NT2/D1 (cell line): ENCODE measurements at regions not wholly inside any gene's neighbourhood (a gene's known extent, or its start where the extent isn't known, plus 50 kb on each side); places are given as distances from the start of the nearest gene placed in this dataset.
"Not testable (repeated sequence)": the region's sequence is repeated elsewhere in the genome, so short reads cannot be mapped to it uniquely, and the experiment has no call there.

Experiments
- DNase-seq: peaks from one replicate; pipeline ENCODE4 v3.0.0-alpha.2; 2011; ENCODE audit warnings: low read depth, low spot score
- H3K27me3 ChIP-seq: 2 replicates; pipeline ENCODE4 v1.6.0; 2011; ENCODE audit warnings: mild to moderate bottlenecking; ENCODE audit not compliant: insufficient read length, insufficient read depth
- H3K36me3 ChIP-seq: 2 replicates; pipeline ENCODE4 v1.6.1; 2011; ENCODE audit warnings: mild to moderate bottlenecking, low read length, mixed read lengths; ENCODE audit not compliant: insufficient read depth, insufficient read length
- H3K4me1 ChIP-seq: 2 replicates; pipeline ENCODE4 v1.5.1; 2011; ENCODE audit not compliant: insufficient read depth, insufficient read length
- H3K4me3 ChIP-seq: 2 replicates; pipeline ENCODE4 v1.5.1; 2011; ENCODE audit warnings: low read depth; ENCODE audit not compliant: insufficient read length
- H3K9ac ChIP-seq: 2 replicates; pipeline ENCODE4 v1.6.0; 2011; ENCODE audit warnings: low read depth; ENCODE audit not compliant: insufficient read length
- H3K9me3 ChIP-seq: 2 replicates; pipeline ENCODE4 v1.5.1; 2011; ENCODE audit warnings: mild to moderate bottlenecking, low read length; ENCODE audit not compliant: insufficient read depth
- SUZ12 ChIP-seq: IDR thresholded peaks from 2 replicates; pipeline ENCODE4 v1.6.1; 2011; ENCODE audit not compliant: insufficient read length, insufficient read depth; ENCODE audit errors: extremely low read depth
- YY1 ChIP-seq: IDR thresholded peaks from 2 replicates; pipeline ENCODE4 v1.6.1; 2011; ENCODE audit not compliant: insufficient read length, insufficient read depth
- ZNF274 ChIP-seq: IDR thresholded peaks from 2 replicates; pipeline ENCODE4 v1.6.1; 2011; ENCODE audit warnings: mild to moderate bottlenecking, low read depth, low read length

GRCh38 chr16:25374556-25374955 lies 116.9 kb upstream of the ZKSCAN2 start:
- Histone ChIP-seq H3K4me1 (no peaks in the 10 kb centered on the region), H3K9ac (no peak overlapping the region), H3K4me3 (no peak overlapping the region), H3K36me3 (no peaks in the 10 kb centered on the region), H3K9me3 (peaks cover 4% of the 10 kb centered on the region), H3K27me3 (no peaks in the 10 kb centered on the region)
- no peak for DNase-seq
- TF ChIP-seq ZNF274 (no peak), YY1 (no peak), SUZ12 (no peak)

GRCh38 chr16:25372716-25373115 lies 115.1 kb upstream of the ZKSCAN2 start:
- Histone ChIP-seq H3K9ac (no peak overlapping the region), H3K36me3 (no peaks in the 10 kb centered on the region), H3K9me3 (no peaks in the 10 kb centered on the region), H3K4me3 (no peak overlapping the region), H3K4me1 (no peaks in the 10 kb centered on the region), H3K27me3 (no peaks in the 10 kb centered on the region)
- TF ChIP-seq SUZ12 (no peak), ZNF274 (no peak)
- no peak for DNase-seq

- H3K9ac ChIP-seq: no peak overlapping the region
Observed at GRCh38 chr16:25371342-25371741, 113.7 kb upstream of the ZKSCAN2 start.

GRCh38 chr16:25370541-25370940 lies 112.9 kb upstream of the ZKSCAN2 start:
- TF ChIP-seq ZNF274 (no peak), SUZ12 (no peak), YY1 (no peak)
- H3K9ac ChIP-seq: no peak overlapping the region
- H3K4me1 ChIP-seq: no peaks in the 10 kb centered on the region
- no peaks in the 10 kb centered on the region for H3K36me3 ChIP-seq
- H3K27me3 ChIP-seq: no peaks in the 10 kb centered on the region
- H3K9me3 ChIP-seq: no peaks in the 10 kb centered on the region
- H3K4me3 ChIP-seq: no peak overlapping the region
- no peak for DNase-seq

More at GRCh38 chr16:25371342-25371741, 113.7 kb upstream of the ZKSCAN2 start:
- no peaks in the 10 kb centered on the region for H3K36me3 ChIP-seq
- no peaks in the 10 kb centered on the region for H3K9me3 ChIP-seq
- no peak for TF ChIP-seq SUZ12
- no peak for TF ChIP-seq YY1
- H3K27me3 ChIP-seq: no peaks in the 10 kb centered on the region
- no peak overlapping the region for H3K4me3 ChIP-seq
- no peaks in the 10 kb centered on the region for H3K4me1 ChIP-seq
- no peak for DNase-seq

- H3K36me3 ChIP-seq: no peaks in the 10 kb centered on the region
- H3K4me3 ChIP-seq: no peak overlapping the region
- no peak for DNase-seq
- TF ChIP-seq SUZ12: no peak
- no peak for TF ChIP-seq ZNF274
- no peak for TF ChIP-seq YY1
- H3K27me3 ChIP-seq: no peaks in the 10 kb centered on the region
- H3K9ac ChIP-seq: no peak overlapping the region
- H3K9me3 ChIP-seq: no peaks in the 10 kb centered on the region
- no peaks in the 10 kb centered on the region for H3K4me1 ChIP-seq
Observed at GRCh38 chr16:25367773-25368524, 110.3 kb upstream of the ZKSCAN2 start.

- Histone ChIP-seq H3K4me1 (no peaks in the 10 kb centered on the region), H3K27me3 (no peaks in the 10 kb centered on the region), H3K4me3 (no peak overlapping the region), H3K9me3 (no peaks in the 10 kb centered on the region), H3K36me3 (no peaks in the 10 kb centered on the region), H3K9ac (no peak overlapping the region)
- no peak for DNase-seq
- no peak for TF ChIP-seq YY1
- no peak for TF ChIP-seq SUZ12
- TF ChIP-seq ZNF274: no peak
Observed at GRCh38 chr16:25366078-25366477, 108.4 kb upstream of the ZKSCAN2 start.

GRCh38 chr16:25359516-25359915 lies 101.9 kb upstream of the ZKSCAN2 start:
- H3K4me1 ChIP-seq, DNase-seq, H3K9me3 ChIP-seq, H3K4me3 ChIP-seq, H3K27me3 ChIP-seq, H3K36me3 ChIP-seq, H3K9ac ChIP-seq: not testable (repeated sequence)
